BJ (cell line): ENCODE measurements at regions not wholly inside any gene's neighbourhood (a gene's known extent, or its start where the extent isn't known, plus 50 kb on each side); places are given as distances from the start of the nearest gene placed in this dataset.
A peak's percentile ranks its signal among the peaks of the same experiment; 100 is the strongest.

Experiments used
- CTCF ChIA-PET: fragments of 350-600 bp; formaldehyde crosslinking; extraction: SDS; loops from one replicate; lab custom pipeline; 2021; ENCODE audit warnings: antibody characterized with exemption, inconsistent platforms; lab: Yijun Ruan, JAX
- POLR2A ChIA-PET: fragments of 300-600 bp; sonication (Branson Sonifier 250); formaldehyde crosslinking; extraction: SDS; loops from one replicate; lab custom pipeline; 2021; ENCODE audit warnings: antibody characterized with exemption; lab: Charles Lee
- DNase-seq: peaks from one replicate; pipeline ENCODE4 v3.0.0-alpha.2; 2011; ENCODE audit warnings: low read depth
- H3K27me3 ChIP-seq: 2 replicates; pipeline ENCODE4 v1.6.0; 2011; ENCODE audit warnings: low read length; ENCODE audit not compliant: control insufficient read depth, insufficient read depth
- H3K36me3 ChIP-seq: 2 replicates; pipeline ENCODE4 v1.5.1; 2011; ENCODE audit warnings: low read length; ENCODE audit not compliant: control insufficient read depth, insufficient read depth
- H3K4me3 ChIP-seq: 2 replicates; pipeline ENCODE4 v1.5.1; 2011; ENCODE audit warnings: low read depth, mild to moderate bottlenecking, control low read depth, low read length
- TF ChIP-seq, protein P1 (sequence below): IDR thresholded peaks from 2 replicates; pipeline ENCODE4 v1.5.1; 2011; ENCODE audit warnings: low read depth, mild to moderate bottlenecking, control low read depth, inconsistent platforms, low read length, moderate library complexity; ENCODE audit not compliant: insufficient read depth

DNA sequence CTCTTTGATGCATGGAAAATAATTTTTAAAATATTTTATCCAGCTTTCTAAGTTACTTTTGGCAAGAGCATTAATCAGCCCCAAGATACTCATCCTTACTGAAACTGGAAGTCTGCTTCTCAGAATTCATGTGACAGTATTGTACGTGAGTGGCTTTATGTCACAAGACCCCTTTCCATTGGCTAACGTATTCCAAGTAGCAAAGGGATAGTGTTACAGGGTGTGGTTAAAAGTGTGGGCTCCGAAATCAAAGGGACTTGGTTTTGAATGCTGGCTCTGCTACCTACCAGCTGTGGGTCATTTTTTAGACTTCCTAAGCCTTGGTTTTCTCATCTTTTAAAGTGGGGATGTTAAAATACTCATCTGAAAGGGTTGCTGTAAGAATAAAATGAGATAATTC lies 91.7 kb downstream of the RHOU start:
- peaks cover 3% of the 10 kb centered on the region for H3K27me3 ChIP-seq
- CTCF ChIA-PET = interaction anchor here (0.8 kb wide), 2 partner anchors 11 to 24 kb away, joined by 3 read pairs; no protein-coding TSS in a partner anchor
- TF ChIP-seq, protein P1, sequence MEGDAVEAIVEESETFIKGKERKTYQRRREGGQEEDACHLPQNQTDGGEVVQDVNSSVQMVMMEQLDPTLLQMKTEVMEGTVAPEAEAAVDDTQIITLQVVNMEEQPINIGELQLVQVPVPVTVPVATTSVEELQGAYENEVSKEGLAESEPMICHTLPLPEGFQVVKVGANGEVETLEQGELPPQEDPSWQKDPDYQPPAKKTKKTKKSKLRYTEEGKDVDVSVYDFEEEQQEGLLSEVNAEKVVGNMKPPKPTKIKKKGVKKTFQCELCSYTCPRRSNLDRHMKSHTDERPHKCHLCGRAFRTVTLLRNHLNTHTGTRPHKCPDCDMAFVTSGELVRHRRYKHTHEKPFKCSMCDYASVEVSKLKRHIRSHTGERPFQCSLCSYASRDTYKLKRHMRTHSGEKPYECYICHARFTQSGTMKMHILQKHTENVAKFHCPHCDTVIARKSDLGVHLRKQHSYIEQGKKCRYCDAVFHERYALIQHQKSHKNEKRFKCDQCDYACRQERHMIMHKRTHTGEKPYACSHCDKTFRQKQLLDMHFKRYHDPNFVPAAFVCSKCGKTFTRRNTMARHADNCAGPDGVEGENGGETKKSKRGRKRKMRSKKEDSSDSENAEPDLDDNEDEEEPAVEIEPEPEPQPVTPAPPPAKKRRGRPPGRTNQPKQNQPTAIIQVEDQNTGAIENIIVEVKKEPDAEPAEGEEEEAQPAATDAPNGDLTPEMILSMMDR = no peak
- H3K4me3 ChIP-seq = no peak overlapping the region
- H3K36me3 ChIP-seq = no peaks in the 10 kb centered on the region
- POLR2A ChIA-PET = no interaction called here
- DNase-seq = no peak

DNA sequence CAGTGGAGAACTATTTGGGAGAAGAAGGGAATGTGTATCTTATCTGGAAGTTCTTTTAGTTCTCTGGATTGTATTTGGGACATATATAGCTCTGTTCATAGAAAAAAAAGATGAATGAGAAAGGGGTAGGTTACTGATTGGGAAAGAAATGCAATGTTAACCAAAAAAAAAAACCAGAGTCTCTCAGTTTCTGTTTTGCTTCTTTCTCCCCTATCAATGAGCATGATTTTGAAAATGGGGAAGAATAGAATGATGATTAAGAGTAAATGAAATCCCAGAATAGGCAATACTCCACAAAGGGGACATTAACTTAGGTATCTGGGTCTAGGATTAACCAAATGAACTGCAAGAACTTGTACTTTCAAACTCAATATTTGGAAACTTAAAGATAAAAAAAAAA lies 92.9 kb downstream of the RHOU start:
- ChIA-PET POLR2A (no interaction called here), CTCF (no interaction called here)
- TF ChIP-seq, protein P1 = no peak
- Histone ChIP-seq H3K36me3 (no peaks in the 10 kb centered on the region), H3K4me3 (no peak overlapping the region), H3K27me3 (peaks cover 2% of the 10 kb centered on the region)
- DNase-seq = no peak

DNA sequence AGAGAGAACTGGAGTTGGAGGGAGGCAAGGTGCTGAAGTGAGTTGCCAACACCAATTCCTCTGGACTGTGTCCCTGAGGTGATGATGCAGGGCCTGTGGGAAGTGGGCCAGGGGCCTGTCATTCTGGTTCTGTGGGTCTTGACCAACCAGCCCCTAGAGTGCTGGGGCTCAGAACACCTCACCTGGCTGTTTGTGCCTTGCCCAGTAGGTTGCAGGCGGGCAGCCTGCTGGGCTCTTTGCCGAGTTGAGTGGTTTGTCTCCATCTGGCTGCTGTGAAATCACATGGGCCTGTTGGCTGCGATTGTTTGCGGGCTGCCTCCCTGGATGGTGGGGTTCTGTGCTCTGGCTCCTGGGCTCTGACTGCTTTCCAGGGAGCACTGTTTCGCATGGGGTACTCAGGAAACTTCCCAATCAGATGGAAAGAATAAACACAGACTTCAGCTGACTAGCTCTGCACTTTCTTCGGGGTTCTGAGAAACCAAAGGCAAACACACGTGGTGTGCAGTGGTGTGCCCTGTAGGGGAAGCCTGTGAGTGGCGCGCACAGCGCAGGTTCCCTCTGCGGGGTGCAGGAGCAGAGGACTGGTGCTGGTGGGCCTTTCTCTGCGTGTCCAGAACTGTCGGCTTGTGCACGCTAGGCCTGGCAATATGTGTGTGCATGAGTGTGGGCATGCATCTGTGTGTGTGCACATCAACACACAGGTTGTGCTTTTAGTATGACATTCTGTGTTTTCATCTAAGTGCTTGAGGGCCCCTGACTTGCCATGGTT lies 95.1 kb downstream of the RHOU start:
- Histone ChIP-seq H3K4me3 (no peak overlapping the region), H3K36me3 (no peaks in the 10 kb centered on the region), H3K27me3 (peaks cover 9% of the 10 kb centered on the region)
- no peak for DNase-seq
- TF ChIP-seq, protein P1 = no peak
- ChIA-PET POLR2A (no interaction called here), CTCF (no interaction called here)

DNA sequence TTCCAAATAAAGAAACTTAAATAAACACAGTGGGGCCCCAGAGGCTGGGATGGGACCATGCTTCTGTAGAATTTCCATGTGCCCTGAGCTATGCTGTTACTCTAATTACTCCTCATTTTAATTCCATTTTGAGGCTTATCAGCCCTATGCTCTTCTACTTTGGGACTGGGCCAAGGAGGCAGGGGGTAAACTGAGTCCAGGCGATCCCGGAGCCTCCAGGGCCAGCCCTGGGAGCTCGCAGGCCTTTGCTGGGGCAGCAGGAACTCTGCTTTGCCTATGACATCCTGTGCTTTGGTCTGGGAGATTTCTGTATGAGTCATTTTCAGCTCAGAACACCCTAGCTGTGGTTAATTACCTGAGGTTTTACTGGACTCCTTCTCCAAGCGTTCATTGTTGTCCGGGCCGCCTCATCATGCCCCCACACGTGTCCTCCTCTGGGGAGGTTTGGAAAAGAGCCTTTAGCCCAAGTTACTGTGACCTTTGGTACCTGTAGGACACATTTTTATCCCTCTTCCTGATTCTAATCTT lies 95.7 kb downstream of the RHOU start:
- Histone ChIP-seq H3K27me3 (peaks cover 10% of the 10 kb centered on the region), H3K36me3 (no peaks in the 10 kb centered on the region), H3K4me3 (no peak overlapping the region)
- ChIA-PET CTCF (no interaction called here), POLR2A (no interaction called here)
- TF ChIP-seq, protein P1 = no peak
- peak; percentile 21 for DNase-seq

DNA sequence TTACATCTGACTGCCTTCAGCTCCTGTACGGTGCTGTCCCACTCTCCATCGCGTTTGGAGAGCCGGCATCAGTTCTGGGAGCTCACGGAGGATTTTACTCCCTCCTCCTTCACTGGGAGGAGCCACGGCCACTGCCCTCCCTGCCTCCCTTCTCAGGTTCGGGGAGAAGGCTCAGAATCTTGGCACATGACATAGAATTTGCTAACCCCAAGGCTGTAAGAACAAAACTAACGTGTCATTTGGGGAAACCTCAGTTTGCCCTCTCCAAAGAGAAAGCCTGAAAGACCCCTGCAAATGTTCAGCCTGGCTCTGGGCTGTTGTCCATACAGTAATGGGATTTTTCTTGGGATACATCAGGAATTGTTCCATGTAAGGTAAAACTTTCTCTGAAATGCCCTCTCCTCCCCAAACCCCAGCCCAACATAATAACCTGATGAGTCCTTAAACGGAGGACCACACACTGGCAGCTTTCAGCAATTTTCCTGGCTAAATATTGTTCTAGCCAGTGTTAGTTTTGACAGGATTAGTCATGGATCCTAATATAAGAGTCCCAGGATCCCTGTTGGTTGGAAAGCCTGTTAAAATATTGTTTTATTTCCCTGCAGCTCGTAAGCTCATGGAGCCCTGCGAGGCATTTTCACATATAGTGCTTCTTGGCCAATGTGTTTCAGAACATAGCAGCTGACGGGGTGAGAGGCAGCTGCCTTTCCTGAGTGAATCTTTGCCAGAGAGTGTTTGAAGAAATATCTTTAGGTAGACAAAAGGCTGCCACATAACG lies 98.8 kb downstream of the RHOU start:
- TF ChIP-seq, protein P1 = no peak
- no peak overlapping the region for H3K4me3 ChIP-seq
- H3K36me3 ChIP-seq = no peaks in the 10 kb centered on the region
- H3K27me3 ChIP-seq = peaks cover 9% of the 10 kb centered on the region
- DNase-seq = no peak
- ChIA-PET CTCF (interaction anchor here (0.6 to 0.9 kb wide), 2 partner anchors 8 to 480 kb away, joined by 3 read pairs; no protein-coding TSS in a partner anchor), POLR2A (no interaction called here)
